SH-SY5Y (cell line): ENCODE measurements at regions not wholly inside any gene's neighbourhood (a gene's known extent, or its start where the extent isn't known, plus 50 kb on each side); places are given as distances from the start of the nearest gene placed in this dataset.

Experiments
- GATA2 ChIP-seq: IDR thresholded peaks from 2 replicates; pipeline ENCODE4 v1.6.1; 2011; ENCODE audit warnings: mild to moderate bottlenecking, low read depth, low read length
- GATA3 ChIP-seq: IDR thresholded peaks from 2 replicates; pipeline ENCODE4 v1.6.1; 2011; ENCODE audit warnings: low read depth, mild to moderate bottlenecking, low read length, moderate library complexity

GRCh38 chr3:13133471-13133981 is 60.3 kb upstream of the IQSEC1 start:
- TF ChIP-seq GATA2 (no peak), GATA3 (no peak)
